K562 (cell line): ENCODE measurements at regions not wholly inside any gene's neighbourhood (a gene's known extent, or its start where the extent isn't known, plus 50 kb on each side); places are given as distances from the start of the nearest gene placed in this dataset.

ENCODE experiments used
- ATAC-seq: fragments of 200-7000 bp; cut with Tn5 transposase; 3 replicates; pipeline ENCODE4 v1.9.1; 2020; ENCODE audit warnings: moderate library complexity
- BruUV-seq: library from RNA; stranded (reverse); fragments of 400-500 nt; replicated peaks from 2 replicates; lab custom pipeline; 2021; lab: Mats Ljungman, UMichigan
- CTCF ChIA-PET: fragments of 300-600 bp; formaldehyde crosslinking; extraction: SDS; loops from one replicate; lab custom pipeline; 2021; ENCODE audit warnings: low intra/inter-chr PET ratio; lab: Yijun Ruan, JAX
- POLR2A ChIA-PET: fragments of 300-600, 350-650 bp; sonication (Branson Sonifier 250); formaldehyde crosslinking; extraction: SDS; loops from one replicate; lab custom pipeline; 2021; ENCODE audit warnings: antibody characterized with exemption, inconsistent platforms; lab: Yijun Ruan, JAX
- DNase-seq, 4 experiments: peaks; one replicate each; pipeline versions ENCODE4 v3.0.0 to v3.0.0-alpha.2; 2011 to 2018; ENCODE audit warnings: low spot score in 3 of 4, mixed read lengths in 3 of 4; ENCODE audit errors: extremely low read depth in 1 of 4
- FAIRE-seq: peaks from 2 replicates; lab custom pipeline; 2011; peaks lifted over from hg19 to GRCh38; lab: Jason Lieb, UNC
- H2AFZ ChIP-seq: 2 replicates; pipeline ENCODE4 v1.6.0; 2011; ENCODE audit warnings: low read depth, low read length, control low read depth, inconsistent platforms
- H3K27ac ChIP-seq: fragments of 200-600 bp; 3 replicates; pipeline ENCODE4 v1.8.0; 2011; ENCODE audit warnings: low read depth, mild to moderate bottlenecking, control low read depth, inconsistent platforms, low read length, moderate library complexity, mixed read lengths; ENCODE audit errors: extremely low read depth
- H3K27me3 ChIP-seq, 2 experiments: fragments of 300-600 bp in 1 of 2; 2 replicates in 1 of 2; 3 replicates in 1 of 2; pipeline versions ENCODE4 v1.6.0 to v1.8.0; 2011; ENCODE audit warnings: inconsistent platforms in 2 of 2, low read length in 2 of 2, mild to moderate bottlenecking in 1 of 2, mixed read lengths in 1 of 2, moderate library complexity in 1 of 2; ENCODE audit not compliant: control insufficient read depth in 2 of 2, insufficient read depth in 2 of 2
- H3K36me3 ChIP-seq: fragments of 300-600 bp; 3 replicates; pipeline ENCODE4 v1.8.0; 2011; ENCODE audit warnings: mild to moderate bottlenecking, low read length, inconsistent platforms; ENCODE audit not compliant: control insufficient read depth, insufficient read depth
- H3K4me1 ChIP-seq, 2 experiments: fragments of 200-600 bp in 1 of 2; replicated peaks in 1 of 2; 2 replicates in 1 of 2; 3 replicates in 1 of 2; pipeline versions ENCODE4 v1.5.1 to v1.8.0; 2011; ENCODE audit warnings: inconsistent platforms in 2 of 2, low read length in 2 of 2, mild to moderate bottlenecking in 1 of 2, mixed read lengths in 1 of 2, moderate library complexity in 1 of 2; ENCODE audit not compliant: control insufficient read depth in 2 of 2, insufficient read depth in 2 of 2
- H3K4me2 ChIP-seq: 2 replicates; pipeline ENCODE4 v1.6.1; 2011; ENCODE audit warnings: low read length, control low read depth, inconsistent platforms, mixed read lengths; ENCODE audit not compliant: insufficient read depth
- H3K4me3 ChIP-seq: fragments of 200-600 bp; sonication (generic), shearing (Covaris generic); 2 replicates; pipeline ENCODE4 v1.5.1; 2016; ENCODE audit warnings: control low read depth, inconsistent platforms
- H3K79me2 ChIP-seq: fragments of 200-600 bp; 3 replicates; pipeline ENCODE4 v1.8.0; 2011; ENCODE audit warnings: low read length, inconsistent platforms; ENCODE audit not compliant: control insufficient read depth, insufficient read depth
- H3K9ac ChIP-seq, 2 experiments: 2 replicates each; pipeline versions ENCODE4 v1.6.0 to v1.6.1; 2011; ENCODE audit warnings: low read depth in 2 of 2, low read length in 2 of 2, control low read depth in 1 of 2, inconsistent platforms in 1 of 2, mild to moderate bottlenecking in 1 of 2, mixed read lengths in 1 of 2; ENCODE audit not compliant: insufficient read depth in 1 of 2
- H3K9me1 ChIP-seq: one replicate; pipeline ENCODE4 v1.6.0; 2011; ENCODE audit warnings: inconsistent platforms, mild to moderate bottlenecking, low read length, moderate library complexity; ENCODE audit not compliant: control insufficient read depth, insufficient read depth
- H3K9me3 ChIP-seq: replicated peaks from 2 replicates; pipeline ENCODE4 v1.5.1; 2011; ENCODE audit warnings: low read depth, low read length, inconsistent platforms; ENCODE audit not compliant: control insufficient read depth, insufficient read depth
- H4K20me1 ChIP-seq: replicated peaks from 2 replicates; pipeline ENCODE4 v1.6.1; 2011; ENCODE audit warnings: low read length, inconsistent platforms, mixed read lengths; ENCODE audit not compliant: control insufficient read depth, insufficient read depth
- JUN ChIP-seq, 2 experiments: sonication (generic) in 1 of 2; formaldehyde crosslinking in 1 of 2; IDR thresholded peaks; 2 replicates each; pipeline versions ENCODE4 v1.6.1 to v1.8.0; 2012 to 2022; ENCODE audit warnings: borderline replicate concordance in 2 of 2, mild to moderate bottlenecking in 2 of 2, improper control_type of control experiment in 1 of 2, low read depth in 1 of 2, low read length in 1 of 2, missing genetic modification reagents in 1 of 2
- KHSRP ChIP-seq: fragments of 450-650 bp; IDR thresholded peaks from 2 replicates; pipeline ENCODE4 v1.6.1; 2017
- LARP7 ChIP-seq: fragments of 450-650 bp; IDR thresholded peaks from 2 replicates; pipeline ENCODE4 v1.6.1; 2016
- LCOR ChIP-seq: sonication (generic); formaldehyde crosslinking; IDR thresholded peaks from 2 replicates; pipeline ENCODE4 v1.8.0; 2022; ENCODE audit warnings: mild to moderate bottlenecking, missing genetic modification reagents
- LEF1 ChIP-seq: fragments of 450-650 bp; IDR thresholded peaks from 2 replicates; pipeline ENCODE4 v1.6.1; 2016; ENCODE audit warnings: mild to moderate bottlenecking
- PTTG1 ChIP-seq: fragments of 450-650 bp; IDR thresholded peaks from 2 replicates; pipeline ENCODE4 v1.6.1; 2016; ENCODE audit warnings: low read depth, mild to moderate bottlenecking, missing genetic modification characterization, missing compliant biosample characterization
- SETDB1 ChIP-seq: IDR thresholded peaks from one replicate; pipeline ENCODE4 v1.6.1; 2012; ENCODE audit warnings: low read length, control low read depth, inconsistent platforms
- U2AF1 ChIP-seq: fragments of 200-400 bp; formaldehyde crosslinking; optimal IDR thresholded peaks from 2 replicates; pipeline ENCODE3; 2017; ENCODE audit warnings: mild to moderate bottlenecking, low read depth, low read length, moderate library complexity
- ZNF354B ChIP-seq: fragments of 250-450 bp; sonication (Bioruptor Pico); IDR thresholded peaks from 2 replicates; pipeline ENCODE4 v1.4.0; 2020
- WGBS: fragments of 100-300 bp; shearing (Covaris generic); methylation state at CpG from one replicate; pipeline ENCODE4 v1.1.6; 2016; ENCODE audit warnings: low coverage, mixed read lengths; ENCODE audit not compliant: insufficient coverage; ENCODE audit errors: missing lambda C conversion rate; 5-methylcytosine and 5-hydroxymethylcytosine counted together
- in situ Hi-C: fragments of 300-500 bp; cut with MboI; formaldehyde crosslinking; loops from 4 replicates; pipeline ENCODE4 v1.15.0; 2018; ENCODE audit warnings: inconsistent platforms, mixed read lengths
- intact Hi-C: fragments of 100-400 bp; cut with micrococcal nuclease; formaldehyde crosslinking; loops from 2 replicates; pipeline ENCODE4 v1.14.2; 2022

DNA sequence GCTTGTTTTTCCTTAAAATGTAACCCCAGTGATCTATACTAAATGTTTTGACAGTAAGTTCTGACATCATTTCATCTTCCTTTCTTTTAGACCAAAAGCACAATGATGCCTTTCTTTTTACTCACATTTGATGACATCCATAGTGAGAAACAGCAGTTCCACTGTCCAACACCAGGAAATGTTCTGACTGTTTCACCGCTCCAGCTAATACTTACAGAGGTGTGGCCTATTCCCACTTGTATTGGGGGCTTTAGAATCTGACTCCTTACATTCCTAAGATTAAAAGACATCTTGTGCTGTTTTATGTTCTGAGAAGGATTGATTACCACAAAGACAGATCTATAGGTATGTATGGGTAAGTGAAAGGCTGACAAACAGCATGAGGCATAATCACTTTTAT, 1018.2 kb upstream of the PRMT6 start:
- CTCF ChIA-PET: no interaction called here
- Histone ChIP-seq H3K4me1 (no peaks in the 10 kb centered on the region), H3K79me2 (no peaks in the 10 kb centered on the region), H3K27me3 (no peaks in the 10 kb centered on the region), H3K9me3 (no peaks in the 10 kb centered on the region), H3K4me3 (no peak overlapping the region), H3K4me2 (no peak overlapping the region), H3K27ac (no peak overlapping the region), H4K20me1 (no peaks in the 10 kb centered on the region), H2AFZ (no peak overlapping the region), H3K36me3 (no peaks in the 10 kb centered on the region), H3K9me1 (no peaks in the 10 kb centered on the region), H3K9ac (no peak overlapping the region)
- intact Hi-C loops (no loop called here), in situ Hi-C loops (no loop called here)
- POLR2A ChIA-PET: no interaction called here
- ATAC-seq: no peak
- TF ChIP-seq LEF1: no peak
- no peak for TF ChIP-seq ZNF354B (CRISPR knock-in tag)
- no peak for DNase-seq
- FAIRE-seq: no peak
- 20% methylated on average over 1 of the region's 1 CpG for WGBS
- BruUV-seq: no TSS peak

DNA sequence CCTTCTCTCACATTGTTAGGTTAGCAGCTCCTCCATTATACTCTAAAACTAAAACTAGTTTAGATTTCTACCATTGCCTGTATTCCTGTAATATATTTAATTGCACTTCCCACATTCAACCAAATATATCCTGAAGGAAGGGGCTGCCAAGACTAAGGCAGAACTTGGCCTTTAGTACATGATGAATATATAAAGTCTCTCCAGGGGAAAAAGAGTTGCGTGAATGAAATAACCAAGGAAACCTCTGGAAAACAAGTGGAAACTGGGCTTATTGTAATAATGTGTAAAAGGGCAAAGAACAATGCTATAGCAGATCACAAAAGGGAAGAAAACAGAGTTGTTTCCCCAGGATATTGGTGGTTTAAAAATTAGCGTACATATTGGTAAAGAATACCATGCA, 1012.5 kb upstream of the PRMT6 start:
- H3K9ac ChIP-seq: no peak overlapping the region
- no peaks in the 10 kb centered on the region for H3K79me2 ChIP-seq
- no peaks in the 10 kb centered on the region for H3K36me3 ChIP-seq
- in situ Hi-C loops (no loop called here), intact Hi-C loops (no loop called here)
- TF ChIP-seq JUN (IDR thresholded peaks at IDR 0.05; ENCODE audit: borderline replicate concordance, low read depth, low read length): no peak
- TF ChIP-seq JUN (CRISPR knock-in tag; IDR thresholded peaks at IDR 0.05; ENCODE audit: borderline replicate concordance): no peak
- no peak for TF ChIP-seq PTTG1 (tag)
- TF ChIP-seq KHSRP: no peak
- TF ChIP-seq LARP7: no peak
- TF ChIP-seq LCOR (CRISPR knock-in tag): no peak
- TF ChIP-seq U2AF1: no peak
- TF ChIP-seq SETDB1: no peak
- WGBS: 0% methylated on average over 2 of the region's 2 CpGs
- FAIRE-seq (no peak), ATAC-seq (no peak), DNase-seq (no peak)
- no peaks in the 10 kb centered on the region for H3K27me3 ChIP-seq
- H3K4me2 ChIP-seq: no peak overlapping the region
- ChIA-PET POLR2A (no interaction called here), CTCF (no interaction called here)
- no peaks in the 10 kb centered on the region for H3K4me1 ChIP-seq
- no peaks in the 10 kb centered on the region for H4K20me1 ChIP-seq
- H3K9me3 ChIP-seq: no peaks in the 10 kb centered on the region
- no TSS peak for BruUV-seq
- no peak overlapping the region for H3K4me3 ChIP-seq
- no peak overlapping the region for H2AFZ ChIP-seq
- H3K27ac ChIP-seq: no peak overlapping the region
- H3K9me1 ChIP-seq: no peaks in the 10 kb centered on the region
